ENCODE measurements at regions not wholly inside any gene's neighbourhood (a gene's known extent, or its start where the extent isn't known, plus 50 kb on each side); places are given as distances from the start of the nearest gene placed in this dataset.

DNA sequence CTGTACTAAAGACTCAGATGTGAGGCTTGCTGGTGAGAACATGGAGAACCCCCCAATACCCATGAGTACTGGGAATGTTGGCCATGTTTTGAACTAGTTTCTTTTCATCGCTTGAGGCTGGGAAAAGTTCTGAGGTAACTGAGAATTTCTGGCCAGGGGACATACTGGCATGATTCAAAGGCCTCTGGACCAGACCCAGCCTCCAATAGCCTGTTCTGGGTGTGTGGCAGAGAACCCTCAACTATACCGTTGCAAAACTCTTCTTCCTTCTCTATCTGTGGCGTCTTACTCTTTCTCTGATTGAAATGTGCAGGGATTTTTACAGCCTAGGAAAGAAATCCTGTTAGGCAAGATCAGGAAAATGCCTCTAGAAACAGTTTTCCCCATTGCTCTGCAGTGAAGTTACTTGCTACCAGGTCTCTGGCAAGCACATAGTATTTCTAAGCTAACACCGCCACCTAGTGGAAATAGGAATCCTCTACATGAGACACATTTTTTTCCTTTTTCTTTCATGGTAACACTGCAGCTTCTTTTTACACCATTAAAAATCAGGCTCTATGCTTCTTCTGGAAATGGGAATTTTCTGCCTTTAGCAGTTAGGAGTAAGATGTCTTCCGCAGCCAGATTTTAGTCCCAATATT lies 170.7 kb upstream of the ZCCHC13 start:
- H3K36me3 ChIP-seq = no peaks in the 10 kb centered on the region
- H3K4me3 ChIP-seq (ENCODE audit: low read depth in 1 of 2, low read length in 1 of 2) = no peak overlapping the region
- no peaks in the 10 kb centered on the region for H3K9me3 ChIP-seq
- no peak overlapping the region for H3K27ac ChIP-seq
- TF ChIP-seq, protein P1, sequence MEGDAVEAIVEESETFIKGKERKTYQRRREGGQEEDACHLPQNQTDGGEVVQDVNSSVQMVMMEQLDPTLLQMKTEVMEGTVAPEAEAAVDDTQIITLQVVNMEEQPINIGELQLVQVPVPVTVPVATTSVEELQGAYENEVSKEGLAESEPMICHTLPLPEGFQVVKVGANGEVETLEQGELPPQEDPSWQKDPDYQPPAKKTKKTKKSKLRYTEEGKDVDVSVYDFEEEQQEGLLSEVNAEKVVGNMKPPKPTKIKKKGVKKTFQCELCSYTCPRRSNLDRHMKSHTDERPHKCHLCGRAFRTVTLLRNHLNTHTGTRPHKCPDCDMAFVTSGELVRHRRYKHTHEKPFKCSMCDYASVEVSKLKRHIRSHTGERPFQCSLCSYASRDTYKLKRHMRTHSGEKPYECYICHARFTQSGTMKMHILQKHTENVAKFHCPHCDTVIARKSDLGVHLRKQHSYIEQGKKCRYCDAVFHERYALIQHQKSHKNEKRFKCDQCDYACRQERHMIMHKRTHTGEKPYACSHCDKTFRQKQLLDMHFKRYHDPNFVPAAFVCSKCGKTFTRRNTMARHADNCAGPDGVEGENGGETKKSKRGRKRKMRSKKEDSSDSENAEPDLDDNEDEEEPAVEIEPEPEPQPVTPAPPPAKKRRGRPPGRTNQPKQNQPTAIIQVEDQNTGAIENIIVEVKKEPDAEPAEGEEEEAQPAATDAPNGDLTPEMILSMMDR (IDR thresholded peaks at IDR 0.05) = peak; percentile 50
- H3K4me1 ChIP-seq (ENCODE audit: control insufficient read depth in 1 of 2, insufficient read depth in 1 of 2, low read depth in 1 of 2, low read length in 1 of 2) = no peaks in the 10 kb centered on the region
- no peaks in the 10 kb centered on the region for H3K27me3 ChIP-seq

DNA sequence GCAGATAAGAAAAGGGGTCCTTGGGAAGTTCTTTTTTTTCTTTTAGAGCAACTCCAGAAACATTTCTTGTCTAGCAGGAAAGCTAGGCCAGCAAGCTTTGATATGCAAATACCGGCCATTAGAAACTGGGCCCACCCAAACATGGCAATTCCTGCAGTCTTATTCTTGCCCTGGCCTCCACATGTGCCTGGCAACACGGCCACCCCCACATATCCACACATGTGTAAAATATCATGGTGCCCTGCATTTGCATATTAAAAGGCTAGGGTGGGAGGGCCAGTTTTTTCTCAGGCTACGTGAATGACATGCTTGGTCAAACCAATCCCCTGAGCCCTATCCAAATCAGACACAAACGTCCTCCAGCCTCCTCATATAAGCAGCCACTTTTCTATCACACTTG lies 171.7 kb upstream of the ZCCHC13 start:
- Histone ChIP-seq H3K27ac (no peak overlapping the region), H3K9me3 (no peaks in the 10 kb centered on the region), H3K27me3 (no peaks in the 10 kb centered on the region), H3K36me3 (no peaks in the 10 kb centered on the region), H3K4me3 (ENCODE audit: low read depth in 1 of 2, low read length in 1 of 2) (no peak overlapping the region), H3K4me1 (ENCODE audit: control insufficient read depth in 1 of 2, insufficient read depth in 1 of 2, low read depth in 1 of 2, low read length in 1 of 2) (no peaks in the 10 kb centered on the region)
- TF ChIP-seq, protein P1 (IDR thresholded peaks at IDR 0.05) = no peak

DNA sequence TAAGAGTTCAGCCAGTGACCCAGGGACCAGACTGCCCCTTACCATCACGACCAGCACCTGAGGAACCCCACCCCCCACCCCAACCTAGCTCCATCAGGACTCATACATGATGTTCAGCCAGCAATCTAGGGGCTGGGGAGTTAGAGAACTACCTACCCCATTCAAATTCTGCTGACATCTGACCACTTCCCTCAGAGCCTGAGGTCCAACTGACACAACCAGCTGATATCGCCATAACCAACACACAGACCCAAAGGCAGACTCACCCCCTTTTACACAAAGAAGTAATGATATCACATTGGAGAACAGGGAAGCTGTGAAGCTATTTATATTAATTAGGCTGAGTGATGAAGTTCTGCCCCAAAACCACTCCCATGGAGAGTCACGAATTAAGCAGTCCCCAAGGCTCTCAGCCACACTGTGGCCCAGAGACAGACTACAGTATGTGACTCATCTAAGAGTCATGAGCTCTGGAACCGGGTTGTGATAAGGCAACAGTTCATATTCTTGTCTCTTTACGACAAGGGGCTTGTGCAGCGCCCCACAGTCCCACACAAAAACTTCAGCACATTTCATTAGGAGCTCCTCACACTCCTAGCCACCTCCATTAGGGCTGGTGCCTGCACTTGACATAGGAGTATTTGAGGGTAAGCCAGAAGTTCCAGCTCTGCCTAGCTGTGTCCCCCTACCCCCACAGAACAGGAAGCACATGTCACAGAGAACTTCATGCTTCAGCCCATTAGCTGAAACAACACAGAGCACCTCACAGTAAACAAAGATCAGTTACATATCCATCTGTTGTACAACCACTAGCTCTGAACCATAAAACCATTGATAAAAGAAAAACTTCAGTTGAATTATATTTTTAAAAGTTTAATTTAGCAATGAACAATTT lies 184.7 kb upstream of the ZCCHC13 start:
- Histone ChIP-seq H3K9me3 (no peaks in the 10 kb centered on the region), H3K4me3 (ENCODE audit: low read depth in 1 of 2, low read length in 1 of 2) (no peak overlapping the region), H3K27ac (no peak overlapping the region), H3K36me3 (no peaks in the 10 kb centered on the region), H3K4me1 (ENCODE audit: control insufficient read depth in 1 of 2, insufficient read depth in 1 of 2, low read depth in 1 of 2, low read length in 1 of 2) (no peaks in the 10 kb centered on the region), H3K27me3 (no peaks in the 10 kb centered on the region)
- TF ChIP-seq, protein P1 (IDR thresholded peaks at IDR 0.05) = no peak

DNA sequence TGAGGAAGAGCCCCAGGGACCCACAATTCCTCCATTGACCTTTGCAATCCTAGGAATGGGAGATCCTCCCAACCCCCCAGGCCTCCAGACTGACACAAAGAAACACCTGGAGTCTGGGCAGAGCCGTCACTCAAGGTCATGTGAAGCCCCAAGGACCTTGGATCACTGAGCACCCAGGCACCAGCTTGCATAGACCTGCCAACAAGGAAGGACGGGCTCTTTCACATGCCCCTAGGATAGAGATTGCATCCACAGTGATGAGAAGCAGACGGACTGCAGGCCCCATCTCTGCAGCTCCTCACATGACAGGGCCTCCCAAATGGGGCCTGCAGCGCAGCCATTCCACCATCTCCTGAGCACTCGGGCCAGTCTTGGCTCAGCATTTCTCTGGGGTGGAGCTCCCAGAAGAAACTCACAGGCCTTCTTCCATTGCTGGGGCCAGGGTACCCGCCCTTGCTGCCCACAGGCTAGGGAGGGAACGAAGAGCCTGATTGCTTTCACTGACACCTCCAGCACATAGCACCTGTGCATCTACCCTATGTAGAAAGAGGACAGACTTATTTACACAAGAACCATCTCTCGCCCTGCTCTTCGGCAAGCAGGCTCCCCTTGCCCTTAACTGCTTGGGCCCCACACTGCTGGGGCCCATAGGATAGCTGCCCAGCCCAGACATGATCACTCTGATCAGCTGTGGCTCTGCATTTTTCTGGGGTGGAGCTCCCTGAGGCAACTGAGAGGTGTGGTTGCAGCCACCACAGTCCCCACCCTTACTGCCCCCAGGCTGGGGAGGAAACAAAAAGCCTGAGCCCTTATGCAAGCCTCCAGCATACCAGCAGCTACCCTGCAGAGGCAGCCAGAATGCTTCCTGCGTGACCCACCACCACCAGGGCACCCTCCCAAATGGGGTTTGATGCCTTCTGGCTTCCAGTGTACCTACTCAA lies 185.7 kb upstream of the ZCCHC13 start:
- Histone ChIP-seq H3K4me1 (ENCODE audit: control insufficient read depth in 1 of 2, insufficient read depth in 1 of 2, low read depth in 1 of 2, low read length in 1 of 2) (no peaks in the 10 kb centered on the region), H3K4me3 (ENCODE audit: low read depth in 1 of 2, low read length in 1 of 2) (no peak overlapping the region), H3K27me3 (no peaks in the 10 kb centered on the region), H3K36me3 (no peaks in the 10 kb centered on the region), H3K27ac (no peak overlapping the region), H3K9me3 (no peaks in the 10 kb centered on the region)
- TF ChIP-seq, protein P1 (IDR thresholded peaks at IDR 0.05) = no peak

DNA sequence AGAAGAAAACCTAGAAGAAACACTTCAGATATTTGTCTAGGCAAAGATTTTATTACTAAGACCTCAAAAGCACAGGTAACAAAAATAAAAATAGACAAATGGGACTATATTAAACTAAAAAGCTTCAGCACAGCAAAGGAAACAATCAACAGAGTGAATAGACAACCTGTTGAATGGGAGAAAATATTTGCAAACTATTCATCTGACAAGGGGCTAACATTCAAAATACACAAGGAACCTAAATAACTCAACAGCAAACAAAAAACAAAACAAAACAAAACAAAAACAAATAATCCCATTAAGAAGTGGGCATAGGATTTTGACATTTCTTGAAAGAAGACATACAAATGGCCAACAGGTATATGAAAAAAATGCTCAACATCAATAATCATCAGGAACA lies 192.7 kb upstream of the ZCCHC13 start:
- H3K27me3 ChIP-seq = no peaks in the 10 kb centered on the region
- no peaks in the 10 kb centered on the region for H3K36me3 ChIP-seq
- no peak overlapping the region for H3K27ac ChIP-seq
- TF ChIP-seq, protein P1 (IDR thresholded peaks at IDR 0.05) = no peak
- no peak overlapping the region for H3K4me3 ChIP-seq (ENCODE audit: low read depth in 1 of 2, low read length in 1 of 2)
- H3K4me1 ChIP-seq (ENCODE audit: control insufficient read depth in 1 of 2, insufficient read depth in 1 of 2, low read depth in 1 of 2, low read length in 1 of 2) = no peaks in the 10 kb centered on the region
- H3K9me3 ChIP-seq = no peaks in the 10 kb centered on the region
